ENCODE measurements at regions not wholly inside any gene's neighbourhood (a gene's known extent, or its start where the extent isn't known, plus 50 kb on each side); places are given as distances from the start of the nearest gene placed in this dataset.

DNA sequence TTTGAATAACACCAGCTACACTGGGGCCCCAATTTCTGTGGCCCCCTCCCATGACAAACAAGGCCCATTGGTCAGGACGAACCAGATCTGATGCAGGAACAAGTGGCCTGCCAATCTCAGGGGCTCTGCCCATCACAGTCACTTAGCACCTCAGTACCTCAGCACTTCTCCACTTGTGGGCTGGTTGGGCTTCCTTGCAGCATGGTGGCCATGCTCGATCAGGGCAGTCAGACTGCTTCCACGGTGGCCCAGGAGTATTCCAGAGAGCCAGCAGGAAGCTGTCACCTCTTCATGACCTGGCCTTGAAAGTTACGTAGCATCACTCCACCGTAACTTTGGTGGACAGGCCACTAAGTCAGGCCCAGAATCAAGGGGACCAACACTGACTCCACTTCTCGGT is 206.5 kb downstream of the AUH start:
- DNase-seq (ENCODE audit: unreplicated experiment) = no peak
- H3K4me3 Mint-ChIP-seq (ENCODE audit: unreplicated experiment) = no peak overlapping the region
- no peaks in the 10 kb centered on the region for H3K27me3 Mint-ChIP-seq (ENCODE audit: insufficient read depth, unreplicated experiment)
- BruUV-seq (replicated peaks) = no TSS peak
- POLR2A ChIA-PET = no interaction called here
- intact Hi-C loops (cut with micrococcal nuclease) = no loop called here
- peaks cover 32% of the 10 kb centered on the region for H3K4me1 Mint-ChIP-seq (ENCODE audit: insufficient read depth, unreplicated experiment)
- H3K27ac Mint-ChIP-seq (ENCODE audit: low read depth, unreplicated experiment) = no peak overlapping the region
- CTCF ChIA-PET = no interaction called here
- no peaks in the 10 kb centered on the region for H3K36me3 Mint-ChIP-seq (ENCODE audit: insufficient read depth, unreplicated experiment)
- H3K9me3 Mint-ChIP-seq (ENCODE audit: unreplicated experiment) = no peaks in the 10 kb centered on the region
- TF ChIP-seq, protein P1, sequence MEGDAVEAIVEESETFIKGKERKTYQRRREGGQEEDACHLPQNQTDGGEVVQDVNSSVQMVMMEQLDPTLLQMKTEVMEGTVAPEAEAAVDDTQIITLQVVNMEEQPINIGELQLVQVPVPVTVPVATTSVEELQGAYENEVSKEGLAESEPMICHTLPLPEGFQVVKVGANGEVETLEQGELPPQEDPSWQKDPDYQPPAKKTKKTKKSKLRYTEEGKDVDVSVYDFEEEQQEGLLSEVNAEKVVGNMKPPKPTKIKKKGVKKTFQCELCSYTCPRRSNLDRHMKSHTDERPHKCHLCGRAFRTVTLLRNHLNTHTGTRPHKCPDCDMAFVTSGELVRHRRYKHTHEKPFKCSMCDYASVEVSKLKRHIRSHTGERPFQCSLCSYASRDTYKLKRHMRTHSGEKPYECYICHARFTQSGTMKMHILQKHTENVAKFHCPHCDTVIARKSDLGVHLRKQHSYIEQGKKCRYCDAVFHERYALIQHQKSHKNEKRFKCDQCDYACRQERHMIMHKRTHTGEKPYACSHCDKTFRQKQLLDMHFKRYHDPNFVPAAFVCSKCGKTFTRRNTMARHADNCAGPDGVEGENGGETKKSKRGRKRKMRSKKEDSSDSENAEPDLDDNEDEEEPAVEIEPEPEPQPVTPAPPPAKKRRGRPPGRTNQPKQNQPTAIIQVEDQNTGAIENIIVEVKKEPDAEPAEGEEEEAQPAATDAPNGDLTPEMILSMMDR (IDR thresholded peaks at IDR 0.05; ENCODE audit: unreplicated experiment) = no peak

DNA sequence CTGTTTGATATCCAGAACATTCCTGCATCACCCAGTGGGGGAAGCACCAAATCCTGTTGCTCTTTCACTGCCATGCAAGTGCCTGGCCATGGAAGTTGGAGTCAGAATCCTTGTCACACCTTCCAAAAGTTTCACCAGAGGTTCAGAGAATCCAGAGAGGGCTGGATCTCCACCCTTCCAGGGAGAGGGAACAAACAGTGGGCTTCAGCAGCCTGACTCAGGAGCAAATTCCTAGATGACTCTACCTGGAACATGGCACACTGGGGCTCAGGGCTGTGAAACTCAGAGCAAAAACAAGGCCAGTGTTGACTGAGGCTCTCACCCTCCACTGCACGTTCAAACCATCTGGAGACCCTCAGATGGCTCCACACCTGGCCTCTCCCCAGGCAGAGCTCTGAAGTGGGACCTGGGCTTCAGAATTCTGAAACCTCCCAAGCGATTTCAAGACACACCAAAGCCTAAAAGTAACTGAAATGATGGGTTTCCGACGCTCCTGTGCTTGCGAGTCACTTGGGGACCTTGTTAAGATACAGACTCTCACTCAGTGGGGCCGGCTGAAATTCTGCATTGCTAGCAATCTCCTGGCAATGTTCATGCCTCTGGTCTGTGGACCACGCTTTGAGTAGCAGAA is 205.9 kb downstream of the AUH start:
- Mint-ChIP-seq H3K27ac (ENCODE audit: low read depth, unreplicated experiment) (no peak overlapping the region), H3K4me3 (ENCODE audit: unreplicated experiment) (no peak overlapping the region), H3K9me3 (ENCODE audit: unreplicated experiment) (no peaks in the 10 kb centered on the region), H3K4me1 (ENCODE audit: insufficient read depth, unreplicated experiment) (peaks cover 25% of the 10 kb centered on the region), H3K27me3 (ENCODE audit: insufficient read depth, unreplicated experiment) (no peaks in the 10 kb centered on the region), H3K36me3 (ENCODE audit: insufficient read depth, unreplicated experiment) (no peaks in the 10 kb centered on the region)
- TF ChIP-seq, protein P1 (IDR thresholded peaks at IDR 0.05; ENCODE audit: unreplicated experiment) = no peak
- CTCF ChIA-PET = interaction anchor here (0.6 kb wide), 1 partner anchor 1204 kb away, joined by 4 read pairs; no protein-coding TSS in a partner anchor
- intact Hi-C loops (cut with micrococcal nuclease) = no loop called here
- BruUV-seq (replicated peaks) = no TSS peak
- POLR2A ChIA-PET = no interaction called here
- DNase-seq (ENCODE audit: unreplicated experiment) = no peak

DNA sequence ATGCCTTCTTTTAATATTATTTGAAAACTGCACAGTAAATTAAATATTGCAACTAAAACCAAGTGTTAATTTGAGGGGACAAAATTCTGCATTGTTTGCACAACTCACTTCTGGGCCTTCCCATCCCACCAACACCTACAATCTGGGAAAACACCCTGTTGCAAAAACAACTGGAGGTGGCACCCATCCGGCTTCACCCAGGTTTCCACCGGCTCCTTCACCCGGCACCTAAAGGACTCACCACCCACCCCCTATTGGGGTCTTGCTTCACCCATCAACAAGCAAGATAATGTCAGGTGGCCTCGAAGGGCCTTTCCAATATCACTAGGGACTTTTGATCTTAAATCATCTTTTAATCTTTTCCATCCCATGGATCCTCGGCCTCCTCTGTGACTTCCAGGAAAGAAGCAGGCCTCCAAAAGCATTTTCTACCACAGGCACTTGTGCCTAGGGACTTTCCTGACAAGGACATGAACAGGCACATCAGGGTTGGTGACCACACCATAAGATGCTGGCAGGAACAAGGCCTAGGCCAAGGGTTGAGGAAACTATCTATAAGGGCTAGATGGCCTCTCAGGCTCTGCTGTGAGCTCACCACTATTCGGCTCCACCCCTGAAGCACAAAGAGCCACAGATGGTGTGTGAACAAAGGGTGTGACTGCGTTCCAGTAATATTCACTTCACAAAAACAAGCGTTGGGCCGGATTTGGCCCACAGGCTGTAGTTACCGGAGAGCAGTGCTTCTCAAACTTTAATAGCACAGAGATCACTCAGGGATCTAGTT is 205.1 kb downstream of the AUH start:
- intact Hi-C loops (cut with micrococcal nuclease) = no loop called here
- peaks cover 19% of the 10 kb centered on the region for H3K4me1 Mint-ChIP-seq (ENCODE audit: insufficient read depth, unreplicated experiment)
- TF ChIP-seq, protein P1 (IDR thresholded peaks at IDR 0.05; ENCODE audit: unreplicated experiment) = no peak
- ChIA-PET CTCF (interaction anchor here (0.6 kb wide), 1 partner anchor 1205 kb away, joined by 4 read pairs; no protein-coding TSS in a partner anchor), POLR2A (interaction anchor here (1.0 kb wide), 1 partner anchor 41 kb away, joined by 3 read pairs; no protein-coding TSS in a partner anchor)
- DNase-seq (ENCODE audit: unreplicated experiment) = no peak
- H3K27ac Mint-ChIP-seq (ENCODE audit: low read depth, unreplicated experiment) = peak overlapping the region; percentile 91
- no peaks in the 10 kb centered on the region for H3K9me3 Mint-ChIP-seq (ENCODE audit: unreplicated experiment)
- BruUV-seq (replicated peaks) = no TSS peak
- H3K27me3 Mint-ChIP-seq (ENCODE audit: insufficient read depth, unreplicated experiment) = no peaks in the 10 kb centered on the region
- H3K36me3 Mint-ChIP-seq (ENCODE audit: insufficient read depth, unreplicated experiment) = no peaks in the 10 kb centered on the region
- H3K4me3 Mint-ChIP-seq (ENCODE audit: unreplicated experiment) = no peak overlapping the region

DNA sequence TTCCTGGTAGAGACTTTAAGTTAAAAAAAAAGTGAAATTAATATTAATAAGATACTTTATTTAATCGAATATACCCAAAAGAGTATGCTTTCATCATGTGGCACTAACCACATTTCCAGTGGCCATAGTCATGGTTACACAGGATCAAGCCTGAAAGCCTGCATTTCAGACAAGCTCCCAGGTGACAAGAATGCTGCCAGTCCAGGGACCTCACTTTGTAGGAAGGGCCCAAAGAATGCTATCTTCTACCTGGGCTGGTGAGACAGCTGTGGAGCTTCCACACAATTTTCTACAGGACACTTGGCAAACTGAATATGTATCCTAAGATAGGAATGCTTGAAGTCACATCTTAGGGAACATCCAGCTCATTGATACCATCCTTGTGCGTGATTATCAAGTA is 203.8 kb downstream of the AUH start:
- Mint-ChIP-seq H3K9me3 (ENCODE audit: unreplicated experiment) (no peaks in the 10 kb centered on the region), H3K4me1 (ENCODE audit: insufficient read depth, unreplicated experiment) (peaks cover 18% of the 10 kb centered on the region), H3K27ac (ENCODE audit: low read depth, unreplicated experiment) (peak overlapping the region; percentile 59), H3K4me3 (ENCODE audit: unreplicated experiment) (no peak overlapping the region), H3K36me3 (ENCODE audit: insufficient read depth, unreplicated experiment) (no peaks in the 10 kb centered on the region), H3K27me3 (ENCODE audit: insufficient read depth, unreplicated experiment) (no peaks in the 10 kb centered on the region)
- ChIA-PET POLR2A (interaction anchor here (0.8 to 1.3 kb wide), 4 partner anchors 9 to 57 kb away, joined by 3 to 5 read pairs (median 4); no protein-coding TSS in a partner anchor), CTCF (interaction anchor here (0.7 to 1.7 kb wide), 3 partner anchors 20 to 243 kb away, joined by 3 to 6 read pairs (median 5); no protein-coding TSS in a partner anchor)
- intact Hi-C loops (cut with micrococcal nuclease) = no loop called here
- no TSS peak for BruUV-seq (replicated peaks)
- TF ChIP-seq, protein P1 (IDR thresholded peaks at IDR 0.05; ENCODE audit: unreplicated experiment) = no peak
- DNase-seq (ENCODE audit: unreplicated experiment) = no peak

Data from MCF 10A (cell line).